ENCODE measurements at regions not wholly inside any gene's neighbourhood (a gene's known extent, or its start where the extent isn't known, plus 50 kb on each side); places are given as distances from the start of the nearest gene placed in this dataset.

DNA sequence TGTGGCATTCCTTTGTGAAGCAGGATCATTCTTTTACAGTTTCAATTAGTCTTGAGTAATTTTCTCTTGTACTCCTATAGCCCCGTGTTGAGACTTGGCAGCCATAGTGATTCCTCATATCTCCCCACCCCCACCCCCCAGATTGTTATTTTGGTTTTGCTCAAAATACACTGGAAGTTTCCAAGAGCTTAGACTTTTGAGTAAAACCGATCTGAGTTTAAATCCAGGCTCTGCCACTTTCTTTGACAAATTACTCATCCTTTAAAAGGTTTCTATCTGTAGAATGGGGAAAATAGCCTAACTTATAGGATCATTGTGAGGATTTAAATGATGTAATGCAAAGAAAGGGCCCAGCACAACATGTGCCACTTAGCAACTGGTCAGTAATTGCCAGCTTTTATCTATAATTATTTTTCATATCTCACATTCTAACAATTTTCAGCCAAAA is 53.1 kb upstream of the RC3H1 start (continued):
- no peak for TF ChIP-seq CBX5 (IDR thresholded peaks at IDR 0.05; ENCODE audit: borderline replicate concordance, low read depth)
- TF ChIP-seq ZBTB7A (IDR thresholded peaks at IDR 0.05; ENCODE audit: borderline replicate concordance, control insufficient read depth, low read depth, low read length), result no peak
- TF ChIP-seq, protein P1, sequence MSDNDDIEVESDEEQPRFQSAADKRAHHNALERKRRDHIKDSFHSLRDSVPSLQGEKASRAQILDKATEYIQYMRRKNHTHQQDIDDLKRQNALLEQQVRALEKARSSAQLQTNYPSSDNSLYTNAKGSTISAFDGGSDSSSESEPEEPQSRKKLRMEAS (CRISPR knock-in tag; IDR thresholded peaks at IDR 0.05), result no peak
- peak; percentile 63; the same call in 1 of the 2 replicates for TF ChIP-seq EP400 (IDR thresholded peaks at IDR 0.05)
- no peak for TF ChIP-seq GABPB2 (CRISPR knock-in tag; conservative IDR thresholded peaks at IDR 0.05)
- TF ChIP-seq, protein P2, sequence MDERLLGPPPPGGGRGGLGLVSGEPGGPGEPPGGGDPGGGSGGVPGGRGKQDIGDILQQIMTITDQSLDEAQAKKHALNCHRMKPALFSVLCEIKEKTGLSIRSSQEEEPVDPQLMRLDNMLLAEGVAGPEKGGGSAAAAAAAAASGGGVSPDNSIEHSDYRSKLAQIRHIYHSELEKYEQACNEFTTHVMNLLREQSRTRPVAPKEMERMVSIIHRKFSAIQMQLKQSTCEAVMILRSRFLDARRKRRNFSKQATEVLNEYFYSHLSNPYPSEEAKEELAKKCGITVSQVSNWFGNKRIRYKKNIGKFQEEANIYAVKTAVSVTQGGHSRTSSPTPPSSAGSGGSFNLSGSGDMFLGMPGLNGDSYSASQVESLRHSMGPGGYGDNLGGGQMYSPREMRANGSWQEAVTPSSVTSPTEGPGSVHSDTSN (CRISPR knock-in tag; IDR thresholded peaks at IDR 0.05; ENCODE audit: low read depth), result no peak
- TF ChIP-seq, protein P2 (tag; conservative IDR thresholded peaks at IDR 0.05; ENCODE audit: low read depth), result no peak
- TF ChIP-seq, protein P3, sequence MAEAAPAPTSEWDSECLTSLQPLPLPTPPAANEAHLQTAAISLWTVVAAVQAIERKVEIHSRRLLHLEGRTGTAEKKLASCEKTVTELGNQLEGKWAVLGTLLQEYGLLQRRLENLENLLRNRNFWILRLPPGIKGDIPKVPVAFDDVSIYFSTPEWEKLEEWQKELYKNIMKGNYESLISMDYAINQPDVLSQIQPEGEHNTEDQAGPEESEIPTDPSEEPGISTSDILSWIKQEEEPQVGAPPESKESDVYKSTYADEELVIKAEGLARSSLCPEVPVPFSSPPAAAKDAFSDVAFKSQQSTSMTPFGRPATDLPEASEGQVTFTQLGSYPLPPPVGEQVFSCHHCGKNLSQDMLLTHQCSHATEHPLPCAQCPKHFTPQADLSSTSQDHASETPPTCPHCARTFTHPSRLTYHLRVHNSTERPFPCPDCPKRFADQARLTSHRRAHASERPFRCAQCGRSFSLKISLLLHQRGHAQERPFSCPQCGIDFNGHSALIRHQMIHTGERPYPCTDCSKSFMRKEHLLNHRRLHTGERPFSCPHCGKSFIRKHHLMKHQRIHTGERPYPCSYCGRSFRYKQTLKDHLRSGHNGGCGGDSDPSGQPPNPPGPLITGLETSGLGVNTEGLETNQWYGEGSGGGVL (CRISPR knock-in tag; IDR thresholded peaks at IDR 0.05), result no peak
- TF ChIP-seq, protein P4, sequence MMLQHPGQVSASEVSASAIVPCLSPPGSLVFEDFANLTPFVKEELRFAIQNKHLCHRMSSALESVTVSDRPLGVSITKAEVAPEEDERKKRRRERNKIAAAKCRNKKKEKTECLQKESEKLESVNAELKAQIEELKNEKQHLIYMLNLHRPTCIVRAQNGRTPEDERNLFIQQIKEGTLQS (IDR thresholded peaks at IDR 0.05), result peak; percentile 55; the same call in 1 of the 2 replicates
- TF ChIP-seq, protein P4 (CRISPR knock-in tag; conservative IDR thresholded peaks at IDR 0.05), result no peak
- no peak for TF ChIP-seq ZNF778 (CRISPR knock-in tag; IDR thresholded peaks at IDR 0.05)
- TF ChIP-seq, protein P5, sequence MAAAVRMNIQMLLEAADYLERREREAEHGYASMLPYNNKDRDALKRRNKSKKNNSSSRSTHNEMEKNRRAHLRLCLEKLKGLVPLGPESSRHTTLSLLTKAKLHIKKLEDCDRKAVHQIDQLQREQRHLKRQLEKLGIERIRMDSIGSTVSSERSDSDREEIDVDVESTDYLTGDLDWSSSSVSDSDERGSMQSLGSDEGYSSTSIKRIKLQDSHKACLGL (CRISPR knock-in tag; IDR thresholded peaks at IDR 0.05; ENCODE audit: borderline replicate concordance, poor library complexity, severe bottlenecking), result no peak
- peak; percentile 36; the same call in 1 of the 2 replicates for TF ChIP-seq BRD4 (IDR thresholded peaks at IDR 0.05)
- TF ChIP-seq L3MBTL2 (IDR thresholded peaks at IDR 0.05), result peak; percentile 42; the same call in 1 of the 2 replicates
- peak; percentile 34; the same call in 1 of the 2 replicates for TF ChIP-seq CXXC5 (CRISPR knock-in tag; IDR thresholded peaks at IDR 0.05)
- no peak for TF ChIP-seq ZNF76 (CRISPR knock-in tag; IDR thresholded peaks at IDR 0.05; ENCODE audit: borderline replicate concordance)
- TF ChIP-seq CBX8 (IDR thresholded peaks at IDR 0.05; ENCODE audit: borderline replicate concordance, extremely low read depth, low read depth, low read length, poor library complexity, severe bottlenecking), result no peak
- TF ChIP-seq ZNF699 (CRISPR knock-in tag; IDR thresholded peaks at IDR 0.05; ENCODE audit: insufficient replicate concordance), result no peak
- no peak for TF ChIP-seq SP2 (IDR thresholded peaks at IDR 0.05; ENCODE audit: extremely low read depth, low read depth, low read length, poor library complexity, severe bottlenecking)
